HuH-7.5 (cell line): ENCODE measurements at regions not wholly inside any gene's neighbourhood (a gene's known extent, or its start where the extent isn't known, plus 50 kb on each side); places are given as distances from the start of the nearest gene placed in this dataset.

Experiments used
- DNase-seq: peaks from one replicate; pipeline ENCODE4 v3.0.0; 2011; ENCODE audit warnings: low spot score

DNA sequence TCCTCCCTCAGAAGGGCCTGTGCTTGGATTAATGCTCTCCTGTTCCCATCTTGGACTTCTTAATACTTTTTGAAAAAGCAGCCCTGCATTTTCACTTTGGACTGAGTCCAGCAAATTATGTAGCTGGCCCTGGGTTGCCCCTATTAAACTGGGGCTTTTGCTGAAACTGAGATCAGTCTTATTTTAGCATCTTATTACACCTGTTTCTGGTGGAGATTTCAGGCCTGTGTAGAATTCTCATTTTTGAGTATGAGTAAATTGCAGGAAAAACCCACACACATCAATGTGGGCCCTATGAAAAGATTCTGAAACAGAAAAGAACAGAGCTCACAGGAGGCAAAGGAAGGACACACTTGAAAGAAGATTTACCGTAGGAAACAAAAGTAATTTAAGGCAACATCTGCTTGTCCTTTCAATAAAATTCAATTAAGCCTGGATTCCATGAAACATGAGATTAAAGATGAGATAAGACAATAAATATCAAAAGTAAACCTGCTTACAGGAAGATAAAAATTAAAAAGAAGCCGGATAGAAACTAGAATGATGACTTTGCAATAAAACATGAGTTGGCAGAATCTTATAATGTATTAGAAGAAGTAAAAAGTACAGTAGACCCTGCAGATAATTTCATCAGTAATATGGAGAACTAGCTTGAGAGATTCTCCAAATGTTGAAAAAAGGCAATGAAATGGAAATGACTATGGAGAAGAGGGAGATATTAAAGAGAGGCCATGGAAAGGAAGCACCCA, 90.7 kb upstream of the GCFC2 start:
- DNase-seq = no peak

- DNase-seq = no peak
These were observed 89.7 kb upstream of the GCFC2 start for GRCh38 chr2:75800456-75800855.

DNA sequence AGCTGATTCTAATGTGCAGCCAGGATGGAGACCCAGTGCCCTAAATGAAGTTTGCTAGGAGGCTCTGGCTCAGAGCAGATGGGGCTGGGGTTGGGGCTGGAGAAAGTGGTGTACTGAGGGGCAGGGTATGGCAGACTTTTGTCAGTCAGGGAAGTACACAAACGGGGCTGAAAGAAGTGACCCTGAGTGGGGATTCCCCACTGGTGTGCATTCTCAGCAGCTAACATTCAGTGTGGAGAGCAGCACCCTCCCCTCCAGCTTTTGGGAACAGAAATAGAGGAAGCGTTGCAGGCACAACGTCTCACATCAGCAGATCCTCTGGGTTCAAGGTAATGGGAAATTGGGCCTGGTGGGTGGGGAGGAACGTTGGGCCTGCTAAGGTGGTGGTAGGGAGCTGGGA, 89.1 kb upstream of the GCFC2 start:
- no peak for DNase-seq

GRCh38 chr2:75798569-75798968, 87.9 kb upstream of the GCFC2 start:
- DNase-seq = no peak

- no peak for DNase-seq
These were observed 82.3 kb upstream of the GCFC2 start for GRCh38 chr2:75792996-75793395.

GRCh38 chr2:75792146-75792545, 81.4 kb upstream of the GCFC2 start:
- DNase-seq = no peak

DNA sequence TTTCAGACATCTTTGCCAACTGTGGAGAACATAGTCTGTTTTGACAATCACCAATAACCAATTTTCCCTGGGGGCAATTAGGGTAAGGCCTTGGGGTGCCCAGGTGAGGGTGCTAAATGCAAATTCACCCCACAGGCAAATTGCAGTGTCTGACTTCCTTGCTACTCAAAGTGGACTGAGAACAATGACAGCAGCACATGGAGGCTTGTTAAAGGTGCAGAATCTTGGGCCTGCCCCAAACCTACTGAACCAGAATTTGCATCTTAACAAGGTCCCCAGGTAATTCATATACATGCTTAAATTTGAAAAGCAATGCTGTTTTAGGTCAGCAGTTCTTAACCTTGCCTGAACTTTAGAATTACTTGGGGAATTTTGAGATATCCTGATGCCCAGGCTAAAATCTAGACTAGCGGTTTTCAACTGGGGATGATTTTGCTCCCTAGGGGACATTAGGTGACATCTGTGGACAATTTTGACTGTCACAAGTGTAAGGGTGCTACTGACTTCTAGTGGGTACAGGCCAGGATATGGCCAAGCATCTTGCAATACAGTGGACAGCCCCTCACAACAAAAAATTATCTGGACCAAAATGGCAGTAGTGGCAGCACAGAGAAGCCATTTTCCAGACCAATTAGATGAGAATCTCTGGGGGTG, 80.2 kb upstream of the GCFC2 start:
- no peak for DNase-seq

DNA sequence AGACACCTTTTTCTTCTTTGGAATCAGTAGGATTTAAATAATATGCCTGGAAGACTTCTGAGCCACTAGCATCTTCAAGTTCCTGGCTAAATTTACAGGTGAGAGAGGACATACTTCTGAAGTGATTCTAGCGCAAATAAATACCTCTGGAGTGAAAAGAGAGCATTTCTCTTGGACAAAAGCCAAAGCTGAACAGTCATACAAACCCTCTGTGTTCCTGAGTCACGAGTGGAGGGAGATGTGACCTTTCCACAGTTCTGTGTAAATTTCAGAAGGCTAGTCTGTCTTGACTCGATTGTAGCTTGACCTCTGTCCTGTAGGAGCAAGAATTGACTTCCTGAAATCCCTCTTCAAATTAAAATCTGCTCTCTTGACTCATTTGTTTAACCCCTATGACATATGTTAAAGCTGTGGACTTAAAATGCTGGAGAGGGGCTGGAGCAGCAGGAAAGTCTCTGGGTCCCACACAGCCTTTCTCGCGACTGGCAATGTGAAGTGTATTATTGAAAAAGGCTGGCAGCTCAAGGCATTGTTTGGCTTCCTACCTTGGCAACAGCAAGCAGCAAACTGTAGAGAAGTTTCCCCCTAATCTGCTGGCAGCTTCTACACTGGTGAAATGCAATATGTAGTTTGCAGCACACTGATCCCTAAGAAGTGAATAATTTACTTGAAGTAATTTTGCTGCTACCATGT, 79.6 kb upstream of the GCFC2 start:
- DNase-seq = no peak

DNA sequence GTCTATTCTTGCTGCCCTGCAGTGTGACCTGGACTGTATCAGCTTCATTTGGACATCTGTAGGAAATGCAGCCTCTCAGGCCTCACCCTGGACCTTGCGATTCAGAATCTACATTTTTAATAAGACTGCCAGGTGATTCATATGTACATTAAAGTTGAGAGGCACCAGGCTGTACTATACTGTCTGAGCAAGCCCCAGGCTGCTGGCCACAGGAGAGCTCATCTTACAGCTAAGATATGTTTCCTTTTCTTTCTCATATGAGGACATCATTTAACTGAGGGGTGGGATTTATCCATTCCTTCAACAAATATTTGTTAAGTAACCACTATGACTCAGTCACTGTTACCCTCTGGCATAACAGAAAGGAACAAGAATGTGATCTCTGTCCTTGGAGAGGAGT, 78.2 kb upstream of the GCFC2 start:
- no peak for DNase-seq

GRCh38 chr2:75788154-75788553, 77.4 kb upstream of the GCFC2 start:
- DNase-seq = no peak

DNA sequence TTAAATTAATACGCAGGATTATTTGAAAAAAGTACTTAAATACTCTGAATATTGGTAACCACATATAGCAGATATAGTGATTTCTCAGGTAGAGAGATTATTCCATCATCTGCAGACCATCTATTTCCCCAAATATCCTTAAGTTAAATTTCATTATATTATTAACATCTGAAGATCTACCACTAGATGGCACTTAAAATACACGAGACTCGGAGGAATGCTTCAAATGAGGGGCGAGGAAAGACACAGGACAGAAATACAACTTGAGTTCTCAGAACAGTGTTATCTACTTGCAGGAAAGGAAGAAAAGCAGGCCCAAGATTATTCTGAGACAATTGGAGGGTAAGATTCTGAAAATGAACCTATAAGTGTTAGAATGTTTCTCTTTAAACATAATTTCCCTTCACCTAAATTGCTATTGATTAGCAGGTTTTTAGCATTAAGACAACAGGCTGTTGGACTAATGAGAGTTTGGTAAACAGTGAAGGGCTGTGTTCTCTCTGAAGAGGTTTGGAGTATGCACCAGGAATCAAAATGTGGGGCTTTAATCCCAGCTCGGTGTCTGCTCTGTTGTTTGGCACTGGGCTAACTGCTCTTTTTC, 76.9 kb upstream of the GCFC2 start:
- no peak for DNase-seq

- DNase-seq = no peak
These were observed 64.7 kb upstream of the GCFC2 start for GRCh38 chr2:75775311-75775823.

GRCh38 chr2:75772908-75773630, 62.4 kb upstream of the GCFC2 start:
- DNase-seq = no peak

DNA sequence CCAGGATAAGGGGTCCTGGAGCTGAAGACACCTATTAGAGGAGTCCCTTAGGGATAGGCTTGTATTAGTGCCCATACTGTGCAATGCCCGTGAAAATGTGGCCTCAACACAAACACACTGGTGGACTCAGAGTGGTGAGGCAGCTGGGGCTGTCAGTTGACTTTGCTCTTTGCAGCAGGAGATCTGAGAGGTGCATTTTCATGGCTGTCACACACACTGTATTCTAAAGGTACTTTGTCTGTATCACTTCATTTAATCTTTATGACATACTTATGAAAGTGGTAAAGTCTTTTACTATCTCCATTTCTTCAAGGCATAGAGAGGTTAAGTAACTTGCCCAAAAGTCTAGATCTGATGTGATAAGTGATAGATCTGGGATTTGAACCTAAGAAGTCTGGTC, 55.1 kb upstream of the GCFC2 start:
- DNase-seq = no peak

GRCh38 chr2:75764611-75765010, 53.9 kb upstream of the GCFC2 start:
- no peak for DNase-seq
